ENCODE measurements at regions not wholly inside any gene's neighbourhood (a gene's known extent, or its start where the extent isn't known, plus 50 kb on each side); places are given as distances from the start of the nearest gene placed in this dataset.

DNA sequence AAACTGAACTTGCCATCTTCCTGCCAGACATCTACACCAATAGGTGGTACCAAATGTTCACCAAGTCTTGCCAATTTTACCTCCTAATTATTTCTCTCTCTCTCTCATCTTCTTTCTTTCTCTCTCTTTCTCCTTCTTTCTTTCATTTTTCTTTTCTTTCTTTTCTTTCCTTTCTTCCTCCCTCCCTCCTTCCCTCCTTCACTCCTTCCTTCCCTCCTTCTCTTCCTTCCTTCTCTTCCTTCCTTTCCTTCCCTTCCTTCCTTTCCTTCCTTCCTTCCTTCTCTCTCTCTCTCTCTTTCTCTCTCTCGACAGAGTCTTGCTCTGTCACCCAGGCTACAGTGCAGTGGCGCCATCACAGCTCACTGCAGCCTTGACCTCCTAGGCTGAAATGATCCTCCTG is 55.4 kb upstream of the PSMA6 start:
- TF ChIP-seq, protein P1, sequence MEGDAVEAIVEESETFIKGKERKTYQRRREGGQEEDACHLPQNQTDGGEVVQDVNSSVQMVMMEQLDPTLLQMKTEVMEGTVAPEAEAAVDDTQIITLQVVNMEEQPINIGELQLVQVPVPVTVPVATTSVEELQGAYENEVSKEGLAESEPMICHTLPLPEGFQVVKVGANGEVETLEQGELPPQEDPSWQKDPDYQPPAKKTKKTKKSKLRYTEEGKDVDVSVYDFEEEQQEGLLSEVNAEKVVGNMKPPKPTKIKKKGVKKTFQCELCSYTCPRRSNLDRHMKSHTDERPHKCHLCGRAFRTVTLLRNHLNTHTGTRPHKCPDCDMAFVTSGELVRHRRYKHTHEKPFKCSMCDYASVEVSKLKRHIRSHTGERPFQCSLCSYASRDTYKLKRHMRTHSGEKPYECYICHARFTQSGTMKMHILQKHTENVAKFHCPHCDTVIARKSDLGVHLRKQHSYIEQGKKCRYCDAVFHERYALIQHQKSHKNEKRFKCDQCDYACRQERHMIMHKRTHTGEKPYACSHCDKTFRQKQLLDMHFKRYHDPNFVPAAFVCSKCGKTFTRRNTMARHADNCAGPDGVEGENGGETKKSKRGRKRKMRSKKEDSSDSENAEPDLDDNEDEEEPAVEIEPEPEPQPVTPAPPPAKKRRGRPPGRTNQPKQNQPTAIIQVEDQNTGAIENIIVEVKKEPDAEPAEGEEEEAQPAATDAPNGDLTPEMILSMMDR (conservative IDR thresholded peaks at IDR 0.05), result no peak
- no peak for TF ChIP-seq EZH2 (IDR thresholded peaks at IDR 0.05; ENCODE audit: low read depth)

Measured in PC-9 (cell line).